NCI-H345 (cell line): ENCODE measurements at regions not wholly inside any gene's neighbourhood (a gene's known extent, or its start where the extent isn't known, plus 50 kb on each side); places are given as distances from the start of the nearest gene placed in this dataset.

Experiments used
- DNase-seq: peaks from one replicate; lab custom pipeline; 2025; lab: John Stamatoyannopoulos, UW

DNA sequence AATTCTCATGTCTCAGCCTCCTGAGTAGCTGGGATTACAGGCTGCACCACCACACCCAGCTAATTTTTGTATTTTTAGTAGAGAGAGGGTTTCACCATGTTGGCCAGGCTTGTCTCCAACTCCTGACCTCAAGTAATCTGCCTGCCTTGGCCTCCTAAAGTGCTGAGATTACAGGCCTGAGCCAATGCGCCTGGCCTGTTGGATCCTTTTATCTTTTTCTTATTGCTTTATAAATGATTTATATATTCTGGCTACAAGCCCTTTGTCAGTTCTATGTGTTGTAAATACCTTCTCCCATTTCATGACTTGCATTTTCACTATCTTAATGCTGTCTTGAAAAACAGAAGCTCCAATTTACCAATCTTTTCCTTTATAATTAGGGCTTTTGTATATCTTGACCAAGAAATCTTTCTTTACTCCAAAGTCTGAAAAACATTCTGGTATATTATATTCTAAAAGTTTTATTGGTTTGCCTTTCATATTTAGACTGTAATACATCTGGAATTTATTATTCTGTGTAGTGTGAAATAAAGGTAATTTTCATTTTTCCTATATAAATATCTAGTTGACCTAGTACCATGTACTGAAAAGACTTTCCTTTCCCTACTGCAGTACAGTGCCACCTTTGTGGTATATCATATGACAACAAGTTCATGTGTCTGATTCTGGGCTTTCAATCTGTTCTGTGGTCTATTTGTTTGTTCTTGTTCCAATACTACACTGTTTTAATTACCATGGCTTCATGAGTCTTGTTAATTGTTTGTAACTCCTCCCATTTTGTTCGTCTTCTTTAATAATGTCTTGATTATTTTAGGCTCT is 52.9 kb upstream of the RNU6-1 start:
- DNase-seq, result no peak

DNA sequence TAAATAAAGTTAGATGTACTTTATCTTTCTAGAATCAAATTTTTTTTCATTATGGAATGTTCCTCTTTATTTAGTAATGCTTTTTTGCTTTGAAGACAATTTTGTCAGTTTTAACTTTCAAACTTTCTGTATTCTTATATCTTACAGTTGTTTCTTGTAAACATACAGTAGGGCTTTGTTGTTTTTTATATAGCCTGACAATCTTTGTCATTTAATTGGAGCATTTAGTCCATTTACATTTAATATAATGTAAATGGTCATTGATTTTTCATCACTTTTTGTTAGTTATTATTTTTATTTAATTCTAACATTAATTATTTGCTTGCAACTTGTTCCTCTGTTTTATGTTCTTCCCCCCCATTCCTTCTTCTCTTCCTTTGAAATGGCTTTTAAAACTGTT is 55.4 kb upstream of the RNU6-1 start:
- DNase-seq, result no peak

DNA sequence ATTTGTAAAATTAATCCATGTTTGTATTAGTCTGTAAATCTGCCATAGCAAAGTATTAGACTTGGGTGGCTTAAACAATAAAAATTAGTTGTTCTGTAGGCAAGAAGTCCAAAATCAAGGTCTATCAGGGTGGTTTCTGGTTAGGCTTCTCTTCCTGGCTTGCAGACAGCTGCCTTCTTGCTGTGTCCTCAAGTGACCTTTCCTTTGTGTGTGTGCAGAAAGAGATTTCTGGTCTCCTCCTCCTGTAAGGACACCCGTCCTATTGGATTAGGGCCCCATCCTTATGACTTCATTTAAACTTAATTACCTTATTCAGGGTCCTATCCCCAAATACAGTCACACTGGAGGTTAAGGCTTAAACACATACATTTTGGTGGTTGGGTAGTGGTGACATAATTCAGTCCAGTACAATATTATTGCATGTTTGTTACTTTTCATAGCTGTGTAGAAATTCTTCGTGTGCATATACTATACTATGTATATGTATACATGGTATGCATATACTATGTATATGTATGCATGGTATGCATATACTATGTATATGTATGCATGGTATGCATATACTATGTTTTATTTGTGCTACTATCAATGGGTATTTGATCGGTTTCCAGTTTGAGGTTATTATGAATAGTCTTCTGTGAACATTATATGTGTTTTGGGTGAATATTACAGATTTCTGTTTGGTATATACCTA is 57.9 kb upstream of the RNU6-1 start:
- no peak for DNase-seq

DNA sequence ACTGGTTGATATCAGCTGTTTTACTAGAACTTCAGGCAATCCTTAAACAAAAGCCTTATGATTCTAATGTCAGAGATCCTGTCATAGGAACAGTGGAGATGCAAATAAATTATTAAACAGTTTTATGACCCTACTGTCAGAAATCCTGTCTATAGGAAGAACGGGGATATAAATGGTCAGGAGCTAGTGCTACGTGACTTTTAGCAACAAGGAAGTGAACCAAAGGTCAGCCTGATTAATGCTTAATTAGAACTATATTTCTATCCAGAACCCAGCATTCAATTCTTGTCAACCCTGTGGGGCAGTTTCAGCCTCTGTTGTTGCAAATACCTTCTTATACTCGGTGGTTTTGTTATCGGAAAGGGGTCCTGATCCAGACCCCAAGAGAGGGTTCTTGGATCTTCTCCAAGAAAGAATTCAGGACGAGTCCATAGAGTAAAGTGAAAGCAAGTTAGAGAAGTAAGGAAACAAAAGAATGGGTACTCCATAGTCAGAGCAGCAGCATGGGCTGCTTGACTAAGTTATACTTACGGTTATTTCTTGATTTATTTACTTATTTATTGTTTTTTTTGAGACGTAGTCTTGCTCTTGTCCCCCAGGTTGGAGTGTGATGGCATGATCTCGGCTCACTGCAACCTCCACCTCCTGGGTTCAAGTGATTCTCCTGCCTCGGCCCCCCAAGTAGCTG is 59.9 kb upstream of the RNU6-1 start:
- no peak for DNase-seq

DNA sequence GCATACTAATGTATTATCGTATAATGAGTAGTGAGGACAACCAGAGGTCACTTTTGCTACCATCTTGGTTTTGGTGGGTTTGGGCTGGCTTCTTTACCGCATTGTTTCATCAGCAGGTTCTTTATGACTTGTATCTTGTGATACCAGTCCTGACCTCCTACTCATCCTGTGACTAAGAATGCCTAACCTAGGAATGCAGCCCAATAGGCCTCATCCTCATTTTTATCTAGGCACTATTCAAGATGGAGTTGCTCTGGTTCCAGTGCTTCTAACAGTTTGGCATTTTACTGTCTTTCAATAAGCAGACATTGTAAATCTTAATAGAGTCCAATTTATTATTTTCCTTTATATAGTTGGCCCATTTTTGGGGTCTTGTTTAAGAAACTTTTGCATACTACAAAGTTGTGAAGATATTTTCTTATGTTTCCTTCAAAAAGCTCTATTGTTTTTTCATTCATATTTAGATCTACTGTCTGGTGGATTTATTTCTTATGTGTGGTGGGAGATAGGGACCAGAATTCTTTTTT is 60.8 kb upstream of the RNU6-1 start:
- DNase-seq, result no peak

DNA sequence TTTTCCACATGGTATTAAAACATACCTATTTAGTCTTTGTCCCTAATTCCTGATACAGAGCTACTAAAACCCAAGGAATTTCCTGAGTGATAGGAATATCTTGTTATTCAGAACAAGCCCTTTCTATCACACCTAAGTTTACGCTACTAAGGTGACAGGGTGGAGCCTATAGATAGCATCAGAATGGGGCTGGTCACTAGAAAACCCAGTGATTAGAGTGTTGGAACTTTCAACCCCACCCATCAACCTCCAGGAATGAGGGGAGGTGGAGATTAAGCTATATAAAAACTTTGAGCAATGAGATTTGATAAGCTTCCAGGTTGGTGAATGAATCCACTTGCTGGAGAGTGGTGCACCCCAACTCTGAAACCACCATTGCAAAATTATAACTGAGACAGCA is 62.1 kb upstream of the RNU6-1 start:
- DNase-seq, result no peak

DNA sequence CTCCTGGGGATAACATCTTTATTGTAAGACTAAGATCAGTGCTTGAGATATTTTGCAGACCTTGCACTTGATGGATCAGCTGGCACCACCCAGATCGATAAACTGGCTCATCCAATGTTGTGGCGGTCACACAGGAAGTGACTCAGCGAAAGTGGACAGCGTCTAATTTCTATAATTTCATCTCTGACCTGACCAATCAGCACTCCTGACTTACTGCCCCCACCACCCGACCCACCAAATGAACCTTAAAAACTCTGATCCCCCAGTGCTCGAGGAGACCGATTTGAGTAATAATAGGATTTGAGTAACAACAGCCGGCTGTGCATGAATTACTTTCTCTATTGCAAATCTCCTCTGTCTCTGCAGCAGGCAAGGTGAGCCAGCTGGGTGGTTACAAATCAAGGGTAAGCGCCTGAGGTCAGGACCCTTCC is 62.7 kb upstream of the RNU6-1 start:
- DNase-seq, result no peak

DNA sequence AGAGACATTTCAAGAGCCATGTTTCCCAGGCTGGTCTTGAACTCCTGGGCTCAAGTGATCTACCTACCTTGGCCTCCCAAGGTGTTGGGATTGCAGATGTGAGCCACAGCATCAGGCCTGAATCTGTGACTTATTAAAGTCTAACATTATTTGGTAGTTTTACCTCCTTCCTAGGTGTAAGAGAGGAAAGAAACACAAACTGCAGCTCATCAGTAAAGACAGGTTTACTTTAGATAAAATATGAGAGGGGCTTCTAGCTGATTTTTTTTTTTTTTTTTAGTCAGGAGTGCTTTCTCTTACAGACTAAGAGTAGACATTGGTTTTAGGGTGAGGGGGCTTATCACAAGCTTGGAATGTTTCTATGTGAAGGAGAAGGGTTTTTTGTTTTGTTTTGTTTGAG is 63.9 kb upstream of the RNU6-1 start:
- DNase-seq, result no peak

DNA sequence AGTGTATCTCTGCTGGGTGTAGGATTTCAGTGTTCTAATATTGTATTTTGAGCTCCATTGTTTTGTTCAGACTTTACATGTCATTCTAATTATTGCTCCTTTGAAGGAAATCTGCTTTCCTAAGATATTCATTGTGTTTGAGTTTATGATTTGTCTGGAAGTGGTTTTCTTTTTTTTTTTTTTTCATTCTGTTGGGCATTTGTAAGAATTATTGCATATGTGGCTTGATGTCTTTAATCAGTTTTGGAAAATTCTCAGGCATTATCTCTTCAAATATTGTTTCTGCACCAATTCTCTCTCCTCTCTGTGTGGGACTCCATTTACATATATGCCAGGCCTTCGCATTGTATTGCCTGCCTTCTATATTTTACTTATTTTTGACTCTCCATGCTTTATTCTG is 65.8 kb upstream of the RNU6-1 start:
- no peak for DNase-seq

DNA sequence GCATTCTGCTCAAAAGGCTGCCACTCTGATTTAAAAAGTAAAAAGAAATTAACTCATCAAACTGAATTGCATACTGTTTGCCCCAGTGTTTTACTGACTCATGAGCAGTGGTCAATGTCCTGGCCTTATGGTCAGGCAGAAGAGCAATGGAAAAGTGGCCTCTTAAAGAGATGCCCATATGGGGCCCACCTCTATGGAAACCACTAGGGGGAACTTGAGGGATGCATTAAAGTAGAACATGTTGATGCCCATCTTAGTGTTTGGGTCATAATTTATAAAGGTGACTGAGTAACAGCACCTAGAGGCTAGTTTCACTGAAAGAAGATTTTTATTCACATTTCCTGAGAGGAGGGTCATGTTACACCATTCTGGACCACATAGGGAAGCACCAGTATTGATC is 66.5 kb upstream of the RNU6-1 start:
- DNase-seq, result no peak

DNA sequence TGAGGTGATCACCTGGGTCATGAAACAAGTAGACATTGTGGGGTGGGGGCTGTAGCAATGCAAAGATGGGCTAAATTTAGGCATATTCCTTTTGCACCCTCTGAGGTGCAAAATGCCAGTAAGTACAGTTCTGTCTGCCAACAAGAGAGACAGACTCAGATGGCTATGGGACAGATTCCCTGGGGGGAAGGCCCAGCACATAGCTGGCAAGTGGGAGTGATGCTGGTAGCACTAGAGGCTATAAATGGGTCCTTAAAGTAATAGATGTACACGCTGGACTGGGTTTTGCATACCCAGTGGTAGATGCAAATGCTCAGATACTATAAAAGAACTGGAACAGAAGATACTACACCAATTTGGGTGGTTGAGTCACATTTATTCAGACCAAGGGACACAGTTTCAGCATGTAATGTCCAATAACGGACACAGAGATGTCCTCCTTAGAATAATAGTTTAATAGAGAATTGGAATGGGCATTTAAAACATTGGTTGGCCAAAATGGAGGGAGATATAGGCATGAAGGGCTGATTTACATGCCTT is 67.4 kb upstream of the RNU6-1 start:
- no peak for DNase-seq

DNA sequence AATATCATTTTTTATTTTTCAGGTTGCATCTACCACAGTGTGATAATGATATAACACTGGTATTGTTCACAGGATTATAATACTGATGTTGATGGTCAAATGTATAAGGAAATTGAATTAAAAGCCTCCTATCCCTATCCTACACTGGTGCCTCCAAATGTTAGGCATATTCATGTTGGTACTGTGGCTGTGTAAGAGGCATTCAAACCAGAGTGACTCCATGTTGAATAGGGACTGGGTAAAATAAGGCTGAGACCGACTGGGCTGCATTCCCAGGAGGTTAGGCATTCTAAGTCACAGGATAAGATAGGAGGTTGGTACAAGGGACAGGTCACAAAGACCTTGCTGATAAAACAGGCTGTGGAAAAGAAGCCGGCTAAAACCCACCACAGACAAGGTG is 68.9 kb upstream of the RNU6-1 start:
- no peak for DNase-seq

DNA sequence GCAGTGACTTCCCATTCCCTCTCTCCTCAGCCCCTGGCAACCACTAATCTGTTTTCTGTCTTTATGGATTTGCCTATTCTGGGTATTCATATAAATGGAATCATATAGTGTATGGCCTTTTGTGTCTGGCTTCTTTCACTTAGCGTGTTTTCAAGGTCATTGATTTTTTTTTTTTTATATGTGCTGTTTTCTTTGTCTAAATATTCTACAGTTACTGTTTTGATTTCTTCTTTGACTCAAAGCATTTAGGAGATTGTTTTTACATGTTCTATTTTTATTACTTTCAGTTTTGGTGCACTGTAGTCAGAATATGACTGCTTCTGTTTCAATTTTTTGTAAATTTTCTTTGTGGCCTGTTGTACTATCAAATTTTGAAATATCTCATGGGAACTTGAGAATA is 71.9 kb upstream of the RNU6-1 start:
- DNase-seq, result no peak

DNA sequence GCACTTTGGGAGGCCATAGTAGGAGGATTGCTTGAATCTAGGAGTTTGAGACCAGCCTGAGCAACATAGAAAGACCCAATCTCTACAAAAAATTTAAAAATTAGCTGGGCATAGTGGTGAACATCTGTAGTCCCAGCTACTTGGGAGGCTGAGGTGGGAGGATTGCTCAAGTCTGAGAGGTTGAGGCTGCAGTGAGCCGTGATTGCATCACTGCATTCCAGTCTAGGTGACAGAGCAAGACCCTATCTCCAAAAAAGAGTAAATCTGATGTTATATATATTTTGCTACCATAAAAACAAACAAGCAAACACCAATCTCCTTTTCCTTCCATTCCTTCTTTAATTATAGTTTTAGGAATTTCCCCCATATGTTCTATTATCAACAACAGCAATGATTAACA is 74.2 kb upstream of the RNU6-1 start:
- DNase-seq, result no peak

DNA sequence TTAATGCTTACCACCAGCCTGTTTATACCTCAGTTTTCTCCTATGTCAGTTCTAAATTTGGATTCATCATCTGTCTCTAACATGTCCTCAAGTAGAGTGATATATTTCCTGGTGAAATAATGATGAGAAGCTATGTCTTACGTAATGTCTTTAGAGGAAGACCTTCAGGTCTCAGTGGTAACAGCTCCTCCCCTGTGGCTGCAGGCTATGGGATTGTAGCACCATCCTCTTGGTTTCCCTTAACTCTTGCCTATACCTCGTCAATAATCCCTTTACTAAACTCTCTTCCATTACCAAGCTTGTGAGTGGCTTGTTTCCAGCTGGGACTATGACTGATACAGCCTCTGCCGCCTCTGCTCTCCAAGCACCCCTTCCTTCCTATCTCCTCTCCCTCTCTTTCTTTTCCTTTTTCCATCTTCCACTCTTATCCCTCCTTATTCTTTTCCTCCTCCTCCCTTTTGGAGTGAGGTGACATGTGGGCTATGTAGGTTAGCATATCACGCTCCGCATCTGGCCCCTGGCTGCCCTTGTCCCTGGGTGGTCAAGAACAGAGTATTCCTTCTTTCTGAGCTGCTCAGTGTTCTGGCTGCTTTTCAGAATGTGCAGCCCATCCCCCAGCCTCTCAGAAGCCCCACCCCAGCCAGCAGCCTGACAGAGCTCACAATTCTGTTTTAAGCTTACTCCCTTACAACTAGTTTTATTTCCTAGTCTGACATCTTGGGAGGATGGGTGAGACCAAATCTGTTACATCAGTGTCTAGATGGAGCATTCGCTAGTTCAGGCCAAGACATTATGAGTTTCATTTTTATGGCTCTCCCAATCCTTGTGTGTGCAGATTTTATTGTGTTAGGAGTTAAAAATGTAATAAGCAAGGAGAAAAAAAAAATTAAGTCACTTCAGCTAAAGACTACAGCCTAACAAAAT is 75.0 kb upstream of the RNU6-1 start:
- DNase-seq, result peak; percentile 35

DNA sequence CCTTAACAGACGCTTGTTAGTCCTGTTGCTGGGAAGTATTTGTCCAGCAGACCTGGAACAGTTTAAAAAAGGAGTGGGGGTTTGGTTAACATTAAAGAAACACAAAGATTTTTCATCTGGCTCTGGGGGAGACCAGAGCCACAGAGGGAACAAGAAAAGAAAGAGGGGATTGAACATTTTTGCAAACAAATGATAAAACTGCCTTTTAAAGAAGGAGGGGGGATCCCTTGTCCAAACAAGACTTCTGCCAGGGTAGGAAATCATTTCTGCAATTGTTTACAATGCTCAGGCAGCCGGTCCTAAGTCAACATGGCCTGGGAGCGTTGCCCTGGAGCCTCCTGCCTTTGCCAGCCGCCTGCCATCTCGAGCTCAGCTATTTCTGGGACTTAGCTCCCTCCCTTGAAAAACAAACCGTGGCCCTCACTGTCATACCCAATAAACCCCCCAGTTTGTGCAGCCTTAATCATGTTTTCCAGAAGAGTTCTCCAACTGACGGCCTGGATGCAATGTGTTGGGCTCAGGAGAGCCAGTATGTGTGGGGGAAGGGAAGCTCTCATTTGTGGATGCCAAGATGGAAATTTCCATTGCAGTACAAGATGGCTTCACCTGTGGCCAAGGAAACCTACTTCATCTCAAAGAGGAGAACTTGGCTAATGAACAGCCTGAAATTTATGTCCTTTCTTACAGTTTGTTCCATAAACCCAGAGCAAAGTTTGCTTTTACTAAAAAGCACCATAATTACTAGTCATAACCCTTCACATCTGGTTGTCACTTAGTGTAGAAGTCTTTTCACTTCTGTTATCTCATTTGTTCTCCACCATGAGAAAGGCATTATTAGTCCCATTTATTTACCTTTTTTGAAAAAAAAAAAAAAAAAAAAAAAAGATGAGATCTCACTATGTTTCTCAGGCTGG is 75.9 kb upstream of the RNU6-1 start:
- peak; percentile 72 for DNase-seq

DNA sequence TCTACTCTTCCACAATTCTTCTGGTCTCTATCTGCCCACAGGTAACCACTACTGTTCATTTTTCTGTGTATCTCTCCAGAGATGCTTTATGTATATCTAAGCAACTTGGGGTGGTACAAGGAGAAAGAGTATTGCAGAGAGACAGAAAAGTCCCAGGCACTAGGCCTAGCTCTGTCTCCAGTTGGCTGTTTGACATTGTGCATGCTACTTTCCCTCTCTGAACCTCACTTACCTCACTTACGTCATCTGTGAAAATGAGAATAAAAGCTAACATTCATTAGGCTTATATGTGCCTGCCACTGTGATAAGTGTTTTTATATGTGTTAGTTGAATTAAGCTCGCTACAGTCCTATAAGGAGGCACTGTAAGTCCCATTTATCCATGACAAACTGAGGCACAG is 76.7 kb upstream of the RNU6-1 start:
- DNase-seq, result no peak

DNA sequence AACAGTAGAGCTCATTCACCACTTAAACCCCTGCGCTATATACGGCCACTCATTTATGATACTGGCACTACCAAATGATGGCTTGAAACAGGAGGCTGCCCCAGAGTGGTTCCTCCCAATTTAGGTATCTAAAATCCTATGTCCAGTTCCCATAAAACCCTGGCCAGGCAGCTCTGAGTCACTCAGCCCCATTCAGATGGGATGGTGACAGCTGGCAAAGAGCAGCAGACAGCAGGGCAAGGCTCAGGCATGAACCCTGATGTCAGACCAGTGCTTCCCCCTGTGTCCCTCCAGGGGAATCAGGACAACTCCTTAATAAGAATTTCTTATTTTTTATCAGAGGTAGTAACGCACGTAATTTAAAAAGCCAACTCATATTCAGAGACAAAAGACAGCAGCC is 77.2 kb upstream of the RNU6-1 start:
- DNase-seq, result no peak

DNA sequence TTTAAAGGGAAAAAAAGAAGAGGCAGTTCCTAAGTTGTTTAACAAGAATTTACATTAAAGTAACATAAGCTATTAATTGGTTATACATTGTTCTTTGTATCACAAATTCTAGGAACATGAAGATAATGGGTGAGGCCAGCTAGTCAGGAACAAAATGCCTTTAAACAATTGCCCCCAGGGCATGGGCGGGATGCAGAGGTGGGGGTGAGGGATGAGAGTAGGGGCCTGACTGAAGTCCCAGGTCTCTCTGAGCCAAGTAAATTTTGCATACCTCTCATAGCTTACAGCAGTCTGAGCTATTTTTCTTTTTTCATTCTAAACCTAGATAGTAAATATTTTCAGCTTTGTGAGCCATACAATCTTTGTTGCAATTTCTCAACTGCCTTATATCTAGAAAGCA is 77.8 kb upstream of the RNU6-1 start:
- DNase-seq, result no peak

DNA sequence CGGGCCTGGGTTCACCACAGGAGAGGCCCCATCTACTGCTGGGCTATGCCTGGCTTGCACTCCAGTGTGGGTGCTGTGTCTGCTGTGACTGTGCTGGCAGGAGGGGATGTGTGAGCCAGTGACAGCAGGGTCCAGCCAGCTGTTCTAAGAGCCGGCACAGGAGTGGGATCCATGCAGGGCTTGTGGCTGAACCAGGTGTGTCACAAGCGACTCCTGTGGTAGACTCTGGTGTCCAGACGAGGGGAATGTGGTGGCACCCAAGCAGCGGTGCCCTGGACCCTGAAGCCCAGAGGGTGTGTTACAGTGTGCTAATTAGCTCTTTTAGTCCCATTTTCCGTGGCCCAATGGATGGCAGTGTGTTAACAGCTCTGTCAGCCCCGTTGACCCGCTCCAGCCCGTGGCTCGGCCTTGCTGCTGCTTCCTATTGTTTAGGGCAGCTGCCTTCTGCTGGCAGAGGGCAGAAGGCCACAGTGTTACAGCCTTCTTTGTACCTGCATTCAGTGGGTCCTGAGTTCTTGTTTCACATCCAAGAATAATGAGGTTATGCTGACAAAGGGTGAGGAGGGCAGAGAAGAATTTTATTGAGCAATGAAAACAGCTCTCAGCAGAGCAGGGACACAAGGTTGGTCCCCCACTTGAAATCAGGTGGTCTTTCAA is 78.5 kb upstream of the RNU6-1 start:
- DNase-seq, result no peak
